OCI-LY1 (cell line): ENCODE measurements at regions not wholly inside any gene's neighbourhood (a gene's known extent, or its start where the extent isn't known, plus 50 kb on each side); places are given as distances from the start of the nearest gene placed in this dataset.

ENCODE experiments used
- H2AFZ ChIP-seq: fragments of 200-600 bp; sonication (generic), shearing (Covaris generic); 2 replicates; pipeline ENCODE4 v1.6.0; 2014; ENCODE audit warnings: antibody characterized with exemption, mild to moderate bottlenecking, low read length
- H3F3A ChIP-seq: fragments of 200-600 bp; sonication (generic), shearing (Covaris generic); 2 replicates; pipeline ENCODE4 v1.6.0; 2014; ENCODE audit warnings: mild to moderate bottlenecking, antibody characterized with exemption, low read length, moderate library complexity; ENCODE audit not compliant: insufficient read depth
- H3K27ac ChIP-seq: fragments of 200-600 bp; sonication (generic); 2 replicates; pipeline ENCODE4 v1.5.1; 2014; ENCODE audit warnings: low read length, mixed run types, mild to moderate bottlenecking, low read depth; ENCODE audit not compliant: poor library complexity, severe bottlenecking
- H3K27me3 ChIP-seq: fragments of 200-600 bp; sonication (generic); 2 replicates; pipeline ENCODE4 v1.6.0; 2014; ENCODE audit warnings: antibody characterized with exemption, mild to moderate bottlenecking, low read length, moderate library complexity; ENCODE audit not compliant: insufficient read depth
- H3K36me3 ChIP-seq: fragments of 200-600 bp; sonication (generic); 2 replicates; pipeline ENCODE4 v1.6.1; 2014; ENCODE audit warnings: mild to moderate bottlenecking, antibody characterized with exemption, low read length, moderate library complexity, mixed read lengths; ENCODE audit not compliant: insufficient read depth
- H3K4me1 ChIP-seq: fragments of 200-600 bp; sonication (generic); 2 replicates; pipeline ENCODE4 v1.5.1; 2014; ENCODE audit warnings: mild to moderate bottlenecking, low read length, moderate library complexity; ENCODE audit not compliant: insufficient read depth, severe bottlenecking
- H3K4me2 ChIP-seq: fragments of 200-600 bp; sonication (generic), shearing (Covaris generic); 2 replicates; pipeline ENCODE4 v1.6.1; 2014; ENCODE audit warnings: low read length
- H3K4me3 ChIP-seq: fragments of 200-600 bp; sonication (generic); 2 replicates; pipeline ENCODE4 v1.5.1; 2014; ENCODE audit warnings: low read length, low read depth, mild to moderate bottlenecking, mixed read lengths; ENCODE audit not compliant: poor library complexity, severe bottlenecking
- H3K79me2 ChIP-seq: fragments of 200-600 bp; shearing (Covaris generic); 2 replicates; pipeline ENCODE4 v1.6.1; 2016; ENCODE audit warnings: mixed run types, low read length, mixed read lengths; ENCODE audit not compliant: insufficient read depth
- H3K9ac ChIP-seq: fragments of 200-600 bp; sonication (generic), shearing (Covaris generic); 2 replicates; pipeline ENCODE4 v1.6.1; 2014; ENCODE audit warnings: mild to moderate bottlenecking, low read length, mixed read lengths
- H3K9me2 ChIP-seq: fragments of 200-600 bp; sonication (generic), shearing (Covaris generic); 2 replicates; pipeline ENCODE4 v1.6.1; 2014; ENCODE audit warnings: low read depth, mild to moderate bottlenecking, low read length, mixed read lengths
- H3K9me3 ChIP-seq: fragments of 200-600 bp; shearing (Covaris generic); 2 replicates; pipeline ENCODE4 v1.6.1; 2014; ENCODE audit warnings: low read length, mixed read lengths
- H4K20me1 ChIP-seq: fragments of 200-600 bp; sonication (generic), shearing (Covaris generic); 2 replicates; pipeline ENCODE4 v1.6.0; 2016; ENCODE audit warnings: mild to moderate bottlenecking, low read length; ENCODE audit not compliant: insufficient read depth
- EZH2 ChIP-seq: fragments of 200-600 bp; sonication (generic), shearing (Covaris generic); IDR thresholded peaks from 2 replicates; pipeline ENCODE4 v1.8.0; 2017; ENCODE audit warnings: borderline replicate concordance, mixed run types, mild to moderate bottlenecking, antibody characterized with exemption, low read length, moderate library complexity, mixed read lengths
- TF ChIP-seq, protein P1 (sequence below): fragments of 200-600 bp; sonication (generic), shearing (Covaris generic); IDR thresholded peaks from 2 replicates; pipeline ENCODE4 v1.5.1; 2017; ENCODE audit warnings: mild to moderate bottlenecking, antibody characterized with exemption, low read length, moderate library complexity, mixed read lengths

DNA sequence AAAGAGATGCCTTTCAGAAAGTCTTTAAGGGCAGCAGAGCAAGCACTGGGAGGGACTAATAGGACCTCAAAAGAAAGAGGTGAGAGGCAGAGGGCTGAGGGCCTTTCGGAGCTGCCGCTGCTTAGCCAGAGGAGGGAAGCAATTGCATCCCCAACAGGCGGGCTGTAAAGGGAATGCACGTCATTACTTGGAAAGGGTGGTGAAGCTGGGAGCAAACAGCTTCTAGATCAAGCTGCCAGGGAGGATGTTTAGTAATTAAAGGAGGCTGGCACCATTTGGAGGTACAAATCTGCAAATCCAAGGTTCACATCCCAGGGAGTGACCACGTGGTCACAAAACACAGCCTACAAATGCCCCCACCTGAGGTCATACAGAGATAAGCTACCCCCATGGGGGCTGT, 429.0 kb upstream of the RBFOX1 start:
- H3K36me3 ChIP-seq, result no peaks in the 10 kb centered on the region
- no peaks in the 10 kb centered on the region for H4K20me1 ChIP-seq
- no peaks in the 10 kb centered on the region for H3F3A ChIP-seq
- no peak overlapping the region for H3K4me2 ChIP-seq
- TF ChIP-seq EZH2, result no peak
- TF ChIP-seq, protein P1, sequence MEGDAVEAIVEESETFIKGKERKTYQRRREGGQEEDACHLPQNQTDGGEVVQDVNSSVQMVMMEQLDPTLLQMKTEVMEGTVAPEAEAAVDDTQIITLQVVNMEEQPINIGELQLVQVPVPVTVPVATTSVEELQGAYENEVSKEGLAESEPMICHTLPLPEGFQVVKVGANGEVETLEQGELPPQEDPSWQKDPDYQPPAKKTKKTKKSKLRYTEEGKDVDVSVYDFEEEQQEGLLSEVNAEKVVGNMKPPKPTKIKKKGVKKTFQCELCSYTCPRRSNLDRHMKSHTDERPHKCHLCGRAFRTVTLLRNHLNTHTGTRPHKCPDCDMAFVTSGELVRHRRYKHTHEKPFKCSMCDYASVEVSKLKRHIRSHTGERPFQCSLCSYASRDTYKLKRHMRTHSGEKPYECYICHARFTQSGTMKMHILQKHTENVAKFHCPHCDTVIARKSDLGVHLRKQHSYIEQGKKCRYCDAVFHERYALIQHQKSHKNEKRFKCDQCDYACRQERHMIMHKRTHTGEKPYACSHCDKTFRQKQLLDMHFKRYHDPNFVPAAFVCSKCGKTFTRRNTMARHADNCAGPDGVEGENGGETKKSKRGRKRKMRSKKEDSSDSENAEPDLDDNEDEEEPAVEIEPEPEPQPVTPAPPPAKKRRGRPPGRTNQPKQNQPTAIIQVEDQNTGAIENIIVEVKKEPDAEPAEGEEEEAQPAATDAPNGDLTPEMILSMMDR, result no peak
- no peaks in the 10 kb centered on the region for H3K27me3 ChIP-seq
- no peaks in the 10 kb centered on the region for H3K9me3 ChIP-seq
- H3K79me2 ChIP-seq, result no peaks in the 10 kb centered on the region
- no peak overlapping the region for H3K9ac ChIP-seq
- no peaks in the 10 kb centered on the region for H3K4me1 ChIP-seq
- no peak overlapping the region for H3K4me3 ChIP-seq
- H3K27ac ChIP-seq, result no peak overlapping the region
- no peak overlapping the region for H2AFZ ChIP-seq
- H3K9me2 ChIP-seq, result no peaks in the 10 kb centered on the region

DNA sequence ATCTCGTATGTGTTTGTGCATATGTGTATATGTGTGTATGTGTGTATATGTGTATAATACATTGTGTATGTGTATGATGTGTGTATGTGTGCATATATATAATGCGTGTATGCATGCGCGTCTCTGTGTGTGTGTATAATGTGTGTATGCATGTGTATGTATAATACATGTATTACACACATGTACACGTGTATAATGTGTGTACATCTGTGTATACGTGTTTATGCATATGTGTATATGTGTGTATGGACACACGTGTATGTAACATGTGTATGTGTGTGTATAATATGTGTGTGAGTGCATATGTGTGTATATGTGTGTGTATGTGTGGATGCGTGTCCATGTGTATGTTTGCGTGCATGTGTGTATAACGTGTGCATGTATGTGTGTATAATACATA, 433.7 kb upstream of the RBFOX1 start:
- Histone ChIP-seq H4K20me1 (no peaks in the 10 kb centered on the region), H3K9me3 (no peaks in the 10 kb centered on the region), H3K9me2 (no peaks in the 10 kb centered on the region), H2AFZ (no peak overlapping the region), H3K27me3 (no peaks in the 10 kb centered on the region), H3K4me3 (no peak overlapping the region), H3K79me2 (no peaks in the 10 kb centered on the region), H3K9ac (no peak overlapping the region), H3F3A (no peaks in the 10 kb centered on the region), H3K27ac (no peak overlapping the region), H3K4me2 (no peak overlapping the region), H3K4me1 (no peaks in the 10 kb centered on the region), H3K36me3 (no peaks in the 10 kb centered on the region)
- TF ChIP-seq, protein P1, result no peak
- no peak for TF ChIP-seq EZH2

DNA sequence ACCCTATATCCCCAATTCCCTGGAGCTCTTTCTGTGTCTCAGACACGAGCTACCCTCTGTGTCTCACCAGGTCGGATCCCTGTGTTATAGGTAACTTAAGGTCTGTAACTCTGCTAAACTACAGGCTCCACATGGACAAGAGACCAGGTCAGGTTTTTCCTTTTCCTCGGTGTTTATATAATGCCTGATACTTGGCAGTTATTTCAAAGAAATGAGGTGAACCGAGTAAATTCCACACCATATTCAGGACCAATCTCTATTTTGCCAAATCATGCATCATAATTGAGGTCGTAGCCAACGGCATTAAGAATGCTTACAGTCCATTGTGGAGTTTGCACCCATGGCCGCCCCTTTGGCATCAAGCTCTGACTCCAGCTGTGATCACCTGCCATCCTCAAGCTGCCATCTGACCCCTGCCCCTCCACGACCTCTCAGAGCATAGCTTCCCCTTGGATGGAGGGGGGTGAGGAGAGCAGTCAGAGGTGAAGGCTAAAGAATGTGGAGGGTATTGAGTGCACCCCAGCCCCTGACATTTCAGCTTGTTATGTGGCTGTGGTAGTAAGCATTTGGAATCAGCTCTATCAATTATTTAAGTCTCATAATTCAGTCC, 434.7 kb upstream of the RBFOX1 start:
- no peaks in the 10 kb centered on the region for H3K79me2 ChIP-seq
- no peaks in the 10 kb centered on the region for H3K9me3 ChIP-seq
- no peak overlapping the region for H2AFZ ChIP-seq
- no peaks in the 10 kb centered on the region for H4K20me1 ChIP-seq
- H3F3A ChIP-seq, result no peaks in the 10 kb centered on the region
- no peak overlapping the region for H3K9ac ChIP-seq
- no peak overlapping the region for H3K4me3 ChIP-seq
- H3K4me2 ChIP-seq, result no peak overlapping the region
- no peak overlapping the region for H3K27ac ChIP-seq
- H3K4me1 ChIP-seq, result no peaks in the 10 kb centered on the region
- no peak for TF ChIP-seq EZH2
- TF ChIP-seq, protein P1, result no peak
- no peaks in the 10 kb centered on the region for H3K36me3 ChIP-seq
- H3K27me3 ChIP-seq, result no peaks in the 10 kb centered on the region
- H3K9me2 ChIP-seq, result no peaks in the 10 kb centered on the region
